ENCODE measurements at regions not wholly inside any gene's neighbourhood (a gene's known extent, or its start where the extent isn't known, plus 50 kb on each side); places are given as distances from the start of the nearest gene placed in this dataset.

DNA sequence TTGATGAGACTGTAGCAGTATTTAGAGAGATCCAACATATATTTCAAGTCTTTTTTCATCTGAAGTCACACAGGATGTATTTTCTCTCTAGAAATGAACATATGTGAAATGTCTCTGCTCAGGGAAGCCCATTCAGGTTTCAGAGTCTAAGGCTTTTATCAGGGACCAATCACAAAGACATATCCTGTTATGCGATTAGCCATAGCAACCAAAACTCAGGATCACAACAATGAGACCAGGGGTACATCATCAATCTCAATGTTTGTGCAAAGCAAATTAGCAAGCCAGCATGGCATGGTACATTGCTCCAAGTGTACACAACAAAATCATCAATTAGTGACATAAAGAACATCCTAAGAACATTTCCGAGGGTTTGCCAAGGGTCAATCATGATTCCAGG lies 99.2 kb upstream of the AMN1 start:
- H3K4me3 ChIP-seq (ENCODE audit: low read depth, low read length), result no peak overlapping the region
- no peak for DNase-seq (ENCODE audit: low read depth, low spot score)
- in situ Hi-C loops (cut with HindIII; ENCODE audit: low sequenced_read_pairs), result no loop called here
- TF ChIP-seq, protein P1, sequence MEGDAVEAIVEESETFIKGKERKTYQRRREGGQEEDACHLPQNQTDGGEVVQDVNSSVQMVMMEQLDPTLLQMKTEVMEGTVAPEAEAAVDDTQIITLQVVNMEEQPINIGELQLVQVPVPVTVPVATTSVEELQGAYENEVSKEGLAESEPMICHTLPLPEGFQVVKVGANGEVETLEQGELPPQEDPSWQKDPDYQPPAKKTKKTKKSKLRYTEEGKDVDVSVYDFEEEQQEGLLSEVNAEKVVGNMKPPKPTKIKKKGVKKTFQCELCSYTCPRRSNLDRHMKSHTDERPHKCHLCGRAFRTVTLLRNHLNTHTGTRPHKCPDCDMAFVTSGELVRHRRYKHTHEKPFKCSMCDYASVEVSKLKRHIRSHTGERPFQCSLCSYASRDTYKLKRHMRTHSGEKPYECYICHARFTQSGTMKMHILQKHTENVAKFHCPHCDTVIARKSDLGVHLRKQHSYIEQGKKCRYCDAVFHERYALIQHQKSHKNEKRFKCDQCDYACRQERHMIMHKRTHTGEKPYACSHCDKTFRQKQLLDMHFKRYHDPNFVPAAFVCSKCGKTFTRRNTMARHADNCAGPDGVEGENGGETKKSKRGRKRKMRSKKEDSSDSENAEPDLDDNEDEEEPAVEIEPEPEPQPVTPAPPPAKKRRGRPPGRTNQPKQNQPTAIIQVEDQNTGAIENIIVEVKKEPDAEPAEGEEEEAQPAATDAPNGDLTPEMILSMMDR (IDR thresholded peaks at IDR 0.05; ENCODE audit: low read depth, low read length), result no peak

DNA sequence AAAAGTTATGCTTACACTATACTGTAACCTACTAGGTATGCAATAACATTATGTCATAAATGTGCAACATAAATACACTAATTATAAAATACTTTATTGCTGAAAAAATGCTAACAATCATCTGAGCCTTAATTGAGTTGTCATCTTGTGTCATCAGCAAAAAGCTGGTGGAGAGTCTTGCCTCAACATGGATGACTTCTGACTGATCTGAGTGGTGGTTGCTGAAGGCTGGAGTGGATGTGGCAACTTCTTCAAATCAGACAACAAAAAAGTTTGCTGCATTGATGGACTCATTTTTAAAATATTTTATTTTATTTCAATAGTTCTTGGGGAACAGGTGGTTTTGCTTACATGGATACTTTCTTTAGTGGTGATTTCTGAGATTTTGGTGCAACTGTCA lies 93.9 kb upstream of the AMN1 start:
- DNase-seq (ENCODE audit: low read depth, low spot score), result no peak
- in situ Hi-C loops (cut with HindIII; ENCODE audit: low sequenced_read_pairs), result no loop called here
- H3K4me3 ChIP-seq (ENCODE audit: low read depth, low read length), result no peak overlapping the region
- TF ChIP-seq, protein P1 (IDR thresholded peaks at IDR 0.05; ENCODE audit: low read depth, low read length), result no peak

- in situ Hi-C loops (cut with HindIII; ENCODE audit: low sequenced_read_pairs), result no loop called here
- no peak overlapping the region for H3K4me3 ChIP-seq (ENCODE audit: low read depth, low read length)
- TF ChIP-seq, protein P1 (IDR thresholded peaks at IDR 0.05; ENCODE audit: low read depth, low read length), result no peak
- DNase-seq (ENCODE audit: low read depth, low spot score), result no peak
These were observed 92.7 kb upstream of the AMN1 start for GRCh38 chr12:31821484-31821883.

DNA sequence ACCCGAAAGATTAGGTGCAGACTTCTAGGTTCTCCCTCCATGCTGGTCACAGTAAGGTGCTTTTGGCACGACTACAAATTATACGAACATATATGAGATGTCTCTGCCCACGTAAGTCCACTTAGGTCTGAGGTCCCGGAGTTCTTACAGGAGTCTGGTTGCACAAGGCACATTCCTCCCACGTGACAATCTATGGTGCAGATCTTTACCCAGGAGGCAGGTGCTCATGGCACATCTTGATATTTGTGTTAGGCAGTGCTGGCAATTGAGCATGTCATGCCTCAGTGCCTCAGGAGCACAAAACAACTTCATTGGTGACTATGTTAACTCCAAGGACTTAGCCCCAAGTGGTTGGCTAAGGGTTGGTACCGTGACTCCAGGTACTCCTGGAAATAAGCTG lies 92.0 kb upstream of the AMN1 start:
- TF ChIP-seq, protein P1 (IDR thresholded peaks at IDR 0.05; ENCODE audit: low read depth, low read length), result no peak
- no peak overlapping the region for H3K4me3 ChIP-seq (ENCODE audit: low read depth, low read length)
- DNase-seq (ENCODE audit: low read depth, low spot score), result no peak
- in situ Hi-C loops (cut with HindIII; ENCODE audit: low sequenced_read_pairs), result no loop called here

DNA sequence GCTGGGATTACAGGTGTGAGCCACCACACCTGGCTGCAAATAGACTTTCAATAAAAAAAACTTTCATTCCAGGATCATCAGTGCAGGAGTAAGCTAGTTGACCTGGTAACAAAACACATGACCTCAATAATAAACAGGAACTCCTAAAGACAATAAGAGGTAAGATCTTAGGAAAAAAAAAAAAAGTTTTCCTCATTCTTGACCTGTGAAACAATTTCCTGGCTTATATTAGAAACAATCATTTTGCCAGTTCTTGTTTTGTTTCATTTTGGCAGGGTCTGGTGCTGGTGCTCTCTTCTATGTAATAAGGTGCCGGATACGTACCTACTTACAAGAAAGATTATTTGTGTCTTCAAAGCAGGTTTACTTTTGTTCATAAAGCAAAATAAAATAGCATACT lies 90.6 kb upstream of the AMN1 start:
- TF ChIP-seq, protein P1 (IDR thresholded peaks at IDR 0.05; ENCODE audit: low read depth, low read length), result no peak
- in situ Hi-C loops (cut with HindIII; ENCODE audit: low sequenced_read_pairs), result no loop called here
- no peak for DNase-seq (ENCODE audit: low read depth, low spot score)
- H3K4me3 ChIP-seq (ENCODE audit: low read depth, low read length), result no peak overlapping the region

- no peak for DNase-seq (ENCODE audit: low read depth, low spot score)
- TF ChIP-seq, protein P1 (IDR thresholded peaks at IDR 0.05; ENCODE audit: low read depth, low read length), result no peak
- in situ Hi-C loops (cut with HindIII; ENCODE audit: low sequenced_read_pairs), result no loop called here
- H3K4me3 ChIP-seq (ENCODE audit: low read depth, low read length), result no peak overlapping the region
These were observed 89.9 kb upstream of the AMN1 start for GRCh38 chr12:31818623-31819268.
